Right forelimb (tissue), 1 donor: ENCODE measurements at regions not wholly inside any gene's neighbourhood (a gene's known extent, or its start where the extent isn't known, plus 50 kb on each side); places are given as distances from the start of the nearest gene placed in this dataset.
"Not testable (repeated sequence)": the region's sequence is repeated elsewhere in the genome, so short reads cannot be mapped to it uniquely, and the experiment has no call there.

Experiments
- DNase-seq: peaks from one replicate; pipeline ENCODE4 v3.0.0-alpha.2; 2018

DNA sequence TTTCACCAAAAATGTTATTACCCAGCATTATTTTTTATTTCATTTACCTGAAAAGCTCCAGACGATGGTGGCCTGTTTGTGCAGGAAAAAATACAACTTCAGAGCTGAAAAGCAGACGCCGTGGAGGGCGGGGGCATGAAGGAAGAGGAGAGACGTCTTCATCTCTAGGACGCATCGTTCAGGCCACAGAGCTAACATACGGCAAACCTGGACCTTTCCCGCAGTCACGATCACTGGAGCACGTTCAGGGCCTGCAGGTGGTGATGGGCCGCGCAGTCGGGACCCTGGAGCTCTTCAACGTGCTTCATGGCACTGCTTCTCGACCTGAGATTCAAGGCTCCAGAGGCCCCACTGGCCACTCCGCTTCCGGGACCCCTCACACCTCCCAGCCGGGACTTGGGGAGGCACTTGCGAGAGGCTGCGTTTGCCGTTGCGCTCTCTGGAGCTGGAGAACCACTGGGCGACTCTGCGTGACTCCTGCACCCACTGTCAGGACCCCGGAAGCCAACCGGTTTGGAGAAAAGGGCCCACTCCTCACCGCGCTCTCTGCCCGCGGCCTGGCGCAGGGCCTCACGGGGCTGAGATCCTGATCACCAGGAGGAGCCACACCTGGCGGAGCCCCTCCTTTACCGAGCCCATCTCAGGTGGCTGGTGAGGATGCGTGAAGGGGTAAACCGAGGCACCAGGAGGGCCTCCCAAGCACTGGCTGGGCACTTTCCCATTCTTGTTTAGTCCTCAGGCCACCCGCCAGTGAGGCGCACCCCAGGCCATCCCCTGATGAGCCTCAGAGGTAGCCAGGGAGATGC, 164.4 kb upstream of the AFDN start:
- no peak for DNase-seq

DNA sequence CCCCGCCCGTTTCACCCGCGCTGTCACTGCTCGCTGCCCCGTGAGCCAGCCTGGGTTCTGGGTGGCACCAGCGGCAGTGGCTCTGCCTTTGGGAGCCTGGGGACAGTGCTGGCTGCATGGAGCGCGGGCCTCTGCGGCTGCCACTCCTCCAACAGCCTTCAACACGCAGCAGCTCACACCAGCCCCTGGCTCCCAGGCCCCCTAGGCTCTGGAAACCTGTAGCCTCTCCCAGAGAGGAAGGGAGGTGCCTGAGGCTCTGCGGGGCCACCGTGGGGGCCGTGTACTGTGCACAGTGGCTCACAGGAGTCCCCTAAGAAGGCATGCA, 163.9 kb upstream of the AFDN start:
- DNase-seq, result no peak

DNA sequence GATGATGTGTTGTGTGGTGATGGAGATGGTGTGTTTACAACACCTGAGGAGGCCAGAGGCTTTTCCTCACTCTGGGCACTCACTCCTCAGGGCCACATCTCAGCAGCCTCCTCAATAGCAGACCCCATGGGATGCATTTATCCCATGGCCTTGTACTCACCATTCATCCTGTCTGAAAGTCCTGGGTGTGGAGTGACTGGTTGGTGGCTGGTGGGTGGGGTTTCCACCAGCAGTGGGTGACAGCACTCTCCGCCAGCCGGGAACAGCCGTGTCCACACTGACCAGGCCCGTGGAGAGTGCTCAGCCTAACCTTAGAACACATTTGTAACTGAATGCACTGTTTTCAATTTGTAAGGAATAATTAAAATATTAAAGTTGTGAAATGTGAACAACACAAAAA, 163.4 kb upstream of the AFDN start:
- DNase-seq, result no peak

DNA sequence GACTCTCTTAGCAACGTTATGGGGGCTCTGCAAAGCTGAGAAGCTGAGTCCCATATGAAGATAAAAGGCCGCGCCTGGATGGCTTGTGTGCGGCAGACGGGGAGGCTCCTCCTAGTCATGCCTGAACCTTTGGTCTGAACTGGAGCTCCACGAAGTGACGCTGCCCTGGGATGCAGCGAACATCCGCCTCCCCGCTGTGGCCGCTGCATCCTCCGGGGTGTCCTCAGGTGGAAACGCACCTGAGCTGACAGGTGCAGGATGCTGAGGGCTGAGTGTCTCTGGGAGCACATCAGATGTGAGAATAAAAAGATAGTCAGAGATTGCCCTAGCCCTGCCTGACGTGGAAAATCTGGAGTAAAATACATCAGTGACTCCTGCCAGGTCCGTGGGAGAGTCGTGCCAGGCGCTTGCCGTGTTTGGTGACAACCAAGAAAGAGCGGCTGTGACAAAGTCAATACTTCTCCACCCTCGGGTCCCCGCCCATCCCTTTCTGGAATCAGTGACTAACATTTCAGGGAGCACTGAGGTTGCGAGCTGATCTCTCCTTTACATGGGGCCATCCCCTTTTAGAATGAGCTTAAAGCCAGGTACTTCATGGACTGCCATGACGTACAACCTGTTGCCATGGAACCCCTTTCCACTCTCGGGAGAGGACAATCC, 162.8 kb upstream of the AFDN start:
- no peak for DNase-seq

DNA sequence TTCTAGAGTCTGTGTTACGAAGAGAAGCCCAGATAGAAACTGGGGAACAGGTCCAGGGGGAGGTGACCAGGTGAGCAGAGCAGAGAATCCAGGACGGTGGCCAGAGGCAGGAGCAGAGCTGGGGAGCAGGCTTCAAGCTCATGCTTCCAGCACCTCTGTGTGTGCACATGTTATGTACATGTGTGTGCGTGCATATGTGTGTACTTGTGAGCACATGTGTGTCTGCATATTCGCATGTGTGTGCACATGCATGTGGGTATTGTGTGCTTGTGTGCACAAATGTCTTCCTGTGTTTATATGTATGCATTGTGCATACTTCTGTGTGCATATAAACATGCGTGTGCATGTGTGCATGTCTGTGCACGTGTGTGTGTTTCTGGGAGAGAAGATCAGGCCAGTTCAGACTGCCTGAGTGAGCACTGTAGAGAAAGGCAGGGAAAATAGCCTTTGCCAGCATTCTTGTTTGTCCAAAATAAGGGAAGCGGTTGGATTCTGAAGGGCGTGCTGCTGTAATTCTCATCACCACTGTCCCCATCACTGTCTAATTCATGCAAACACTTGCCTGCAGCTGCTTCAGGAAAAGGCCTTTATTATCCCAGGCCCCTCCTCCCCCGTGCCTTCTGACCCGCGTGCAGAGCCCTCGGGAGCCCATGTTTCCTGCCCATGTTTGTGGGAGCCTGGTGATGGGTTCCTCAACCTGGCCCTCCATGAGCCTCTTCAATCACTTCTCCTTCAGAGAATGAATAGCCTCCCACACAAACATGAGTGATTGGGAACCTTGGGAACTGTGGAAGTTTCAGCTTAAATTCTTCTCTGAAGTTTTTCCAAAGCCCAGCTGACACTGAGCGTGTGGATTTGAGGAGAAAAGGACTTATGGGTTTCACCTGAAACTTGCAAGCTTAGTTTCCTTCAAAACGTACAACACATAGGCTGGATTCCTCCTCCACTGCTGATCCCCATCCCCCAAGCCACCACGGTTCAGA, 161.7 kb upstream of the AFDN start:
- DNase-seq, result no peak

DNA sequence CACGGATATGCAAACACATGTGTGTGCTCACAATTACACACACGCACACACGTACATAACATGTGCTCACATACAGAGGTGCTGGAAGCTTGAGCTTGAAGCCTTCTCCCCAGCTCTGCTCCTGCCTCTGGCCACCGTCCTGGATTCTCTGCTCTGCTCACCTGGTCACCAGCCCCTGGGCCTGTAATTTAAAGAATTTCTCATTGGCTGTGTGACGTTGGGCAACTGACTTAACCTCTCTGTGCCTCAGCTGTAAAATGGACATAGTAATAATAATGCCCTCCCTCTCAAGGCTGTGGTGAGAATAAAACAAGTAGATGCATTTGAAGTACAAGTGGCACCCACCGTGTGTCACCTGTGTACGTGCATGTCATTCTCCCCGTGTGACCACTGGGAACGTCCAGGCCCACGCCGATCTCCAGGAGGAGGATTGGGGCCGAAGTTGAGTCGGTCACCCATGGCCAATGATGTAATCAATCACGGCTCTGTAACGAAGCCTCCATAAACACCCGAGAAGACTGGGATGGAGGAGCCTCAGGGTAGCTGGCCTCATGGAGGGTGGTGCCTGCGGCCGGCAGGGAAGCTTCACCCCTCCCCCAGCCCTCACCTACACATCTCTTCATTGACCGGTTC, 160.9 kb upstream of the AFDN start:
- no peak for DNase-seq

DNA sequence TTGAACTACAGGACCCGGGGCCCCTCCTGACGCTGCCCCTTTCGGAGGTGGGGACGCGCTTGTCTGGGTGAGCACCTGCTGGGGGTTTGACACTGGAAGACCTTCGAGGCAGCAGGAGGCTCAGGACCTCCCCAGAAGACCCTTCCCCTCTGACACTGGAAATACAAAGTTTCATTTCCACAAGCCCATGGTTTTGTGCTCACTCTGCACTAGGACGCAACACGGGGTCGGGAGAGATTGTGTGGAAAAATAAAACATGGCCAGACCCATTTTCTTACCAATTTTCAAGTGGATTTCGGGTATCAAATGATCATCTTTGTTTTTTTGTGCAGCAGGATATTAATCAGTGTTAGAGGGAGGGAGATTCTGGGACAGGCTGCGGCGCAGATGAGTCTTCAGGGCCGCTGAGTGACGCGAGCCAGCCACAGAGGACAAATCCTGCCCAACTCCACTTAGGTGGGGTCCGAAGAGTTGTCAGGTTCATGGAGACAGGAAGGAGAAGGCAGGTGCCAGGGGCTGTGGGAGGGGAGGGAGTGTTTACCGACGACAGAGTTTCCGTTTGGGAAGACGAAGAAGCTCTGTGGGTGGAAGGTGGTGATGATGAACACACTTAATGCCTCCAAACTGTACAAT, 160.0 kb upstream of the AFDN start:
- DNase-seq, result no peak

DNA sequence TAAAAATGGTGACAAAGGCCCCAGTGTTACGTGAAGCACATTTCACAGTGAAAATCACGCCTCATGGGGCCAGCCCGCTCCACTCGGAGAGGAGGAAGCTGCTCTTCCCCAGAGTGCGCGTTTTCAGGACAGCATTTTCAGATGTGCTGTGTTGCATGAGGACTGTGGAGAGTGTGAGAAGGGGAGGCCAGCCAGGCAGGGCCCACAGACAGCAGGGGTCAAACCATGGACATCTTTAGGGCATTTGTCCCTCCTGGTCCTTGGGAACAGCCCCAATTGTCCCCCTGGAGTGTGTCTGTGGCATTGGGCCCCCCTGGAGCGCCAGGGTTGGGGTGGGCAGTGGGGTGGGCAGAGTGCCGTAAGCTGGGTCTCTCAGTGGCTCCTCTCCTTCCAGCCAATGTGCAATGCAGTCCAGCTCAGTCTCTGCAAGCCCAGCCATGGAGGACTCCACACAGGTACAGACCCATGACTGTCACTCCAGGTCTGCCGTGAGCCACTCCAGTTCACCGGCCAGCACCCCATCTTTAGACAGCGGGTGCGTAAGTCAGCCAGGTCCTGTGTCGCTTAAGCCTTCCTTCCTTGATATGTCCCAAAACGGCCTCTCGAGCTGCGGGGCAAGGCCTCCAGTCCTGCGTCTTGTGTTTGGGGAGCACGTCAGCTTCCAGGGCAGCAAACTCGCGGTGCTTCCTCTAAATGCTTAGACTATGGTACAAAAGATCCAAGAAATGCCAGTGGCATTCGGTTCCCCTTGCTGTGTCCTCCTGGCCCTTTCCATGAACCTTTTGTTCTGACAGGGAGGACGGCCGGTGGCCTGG, 159.3 kb upstream of the AFDN start:
- DNase-seq, result no peak

DNA sequence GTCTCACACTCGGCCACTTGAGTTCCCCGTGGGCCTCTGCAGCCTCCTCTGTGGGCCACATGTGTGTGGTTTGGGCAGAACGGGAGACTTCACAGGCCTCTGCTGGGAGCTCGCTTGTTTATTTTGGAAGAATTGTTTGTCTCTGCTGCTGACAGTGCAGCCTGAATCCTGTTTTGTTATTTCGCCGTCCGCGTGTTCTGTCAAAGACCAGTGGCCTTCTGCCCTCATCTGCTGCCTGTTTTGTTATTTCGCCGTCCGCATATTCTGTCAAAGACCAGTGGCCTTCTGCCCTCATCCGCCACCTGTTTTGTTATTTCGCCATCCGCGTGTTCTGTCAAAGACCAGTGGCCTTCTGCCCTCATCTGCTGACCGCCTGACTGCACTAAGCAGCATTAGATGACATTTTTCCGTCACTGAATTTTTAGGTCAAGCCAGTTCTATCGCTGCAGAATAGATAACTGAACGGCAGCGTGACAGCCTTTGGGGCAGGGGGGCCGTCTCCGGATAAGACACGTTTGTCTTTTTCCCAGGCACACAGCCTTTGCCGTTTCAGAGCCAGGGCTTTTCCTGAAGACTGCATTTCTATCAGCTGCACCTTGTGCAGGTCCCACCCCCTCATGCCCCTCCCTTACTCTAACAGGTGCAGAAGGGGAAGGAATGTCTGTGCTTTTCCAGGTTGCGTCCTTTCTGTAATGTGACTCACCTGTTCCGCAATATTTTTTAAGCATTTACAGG, 158.5 kb upstream of the AFDN start:
- DNase-seq, result no peak

DNA sequence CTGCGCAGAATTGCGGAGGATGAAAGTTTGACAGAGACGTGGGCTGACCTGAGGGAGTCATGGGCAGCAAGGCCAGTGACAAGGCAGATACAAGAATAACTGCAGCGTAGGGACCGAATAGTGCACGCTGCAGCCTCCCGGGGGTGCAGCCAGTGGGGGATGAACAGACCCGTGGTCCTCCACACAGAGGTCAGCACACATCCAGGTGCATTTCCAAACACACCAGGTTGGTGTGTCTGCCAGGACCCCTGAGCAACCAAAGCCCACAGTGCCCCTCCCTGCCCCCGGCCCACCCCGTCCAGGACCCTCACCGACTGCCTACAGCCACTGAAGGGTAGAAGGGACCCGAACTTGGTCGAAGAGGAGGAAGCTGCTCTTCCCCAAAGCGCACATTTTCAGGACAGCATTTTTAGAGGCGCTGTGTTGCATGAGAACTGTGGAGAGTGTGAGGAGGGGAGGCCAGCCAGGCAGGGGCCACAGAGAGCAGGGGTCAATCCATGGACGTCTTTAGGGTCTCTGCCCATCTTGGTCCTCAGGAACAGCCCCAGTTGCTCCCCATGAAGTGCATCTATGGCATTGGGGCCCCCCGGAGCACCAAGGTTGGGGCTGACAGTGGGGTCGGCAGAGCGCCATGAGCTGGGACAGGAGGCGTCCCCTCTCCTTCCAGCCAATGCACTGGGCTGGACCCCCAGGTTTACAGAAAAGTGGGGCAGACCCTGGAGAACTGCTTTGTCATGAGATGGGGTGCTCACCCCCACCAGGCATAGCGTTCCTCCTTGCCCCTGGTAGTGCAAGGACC, 157.8 kb upstream of the AFDN start:
- DNase-seq, result no peak

DNA sequence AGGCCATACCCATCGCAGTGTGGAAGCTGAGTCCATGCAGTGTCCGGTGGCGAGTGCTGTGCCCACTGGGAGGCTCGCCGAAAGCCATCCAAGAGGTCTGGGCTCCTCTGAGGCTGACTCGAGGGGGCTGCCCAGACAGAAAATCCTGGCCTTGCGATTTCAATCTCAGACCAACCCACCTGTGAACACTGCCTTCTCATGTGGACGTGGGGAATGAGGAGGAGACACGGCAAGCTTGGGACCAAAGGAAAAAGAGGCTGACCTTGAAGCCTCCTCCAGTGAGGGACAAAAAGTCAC, 157.2 kb upstream of the AFDN start:
- no peak for DNase-seq

DNA sequence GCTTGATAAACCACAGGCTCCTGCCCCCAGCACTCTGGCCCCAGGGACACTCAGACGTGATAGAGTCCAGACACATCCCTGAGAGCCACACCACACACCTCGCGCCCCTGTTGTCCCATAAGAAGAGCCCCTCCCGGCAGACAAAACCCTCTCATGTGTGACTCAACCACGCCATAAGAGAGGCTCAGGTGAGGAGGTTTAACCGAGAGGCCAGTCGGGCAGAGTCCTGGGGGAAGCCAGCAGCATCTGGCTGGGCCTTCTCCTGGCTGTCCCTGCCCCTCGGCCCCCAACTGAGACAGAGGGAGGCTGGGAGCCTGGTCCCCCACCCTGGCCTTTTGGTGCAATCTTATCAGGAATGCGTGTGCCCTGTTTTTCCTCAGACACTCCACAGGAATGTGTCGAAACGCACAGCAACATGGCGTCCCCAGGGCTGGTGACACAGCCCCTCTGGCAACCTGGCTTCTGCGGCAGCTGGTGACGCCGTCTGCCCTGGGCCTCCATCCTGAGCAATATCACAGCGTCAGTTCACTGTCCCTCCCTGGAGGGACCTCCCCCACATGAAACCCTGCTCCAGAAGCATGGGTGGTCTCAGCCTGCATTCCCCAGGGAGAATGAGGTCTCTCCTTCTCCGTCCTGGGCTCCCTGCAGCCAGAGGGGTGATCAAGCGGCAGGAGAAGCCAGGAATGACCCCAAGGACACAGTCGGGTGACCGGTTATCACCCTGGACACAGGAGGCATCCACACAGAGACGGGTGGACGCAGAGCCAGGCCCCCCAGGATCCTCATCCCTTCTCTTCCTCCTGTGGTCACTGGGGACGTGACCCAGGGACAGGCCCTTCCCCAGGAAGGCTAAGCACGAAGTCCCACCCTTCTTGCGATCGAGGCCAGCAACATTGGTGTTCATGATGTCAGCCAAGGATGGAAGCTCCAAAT, 156.6 kb upstream of the AFDN start:
- DNase-seq, result no peak

DNA sequence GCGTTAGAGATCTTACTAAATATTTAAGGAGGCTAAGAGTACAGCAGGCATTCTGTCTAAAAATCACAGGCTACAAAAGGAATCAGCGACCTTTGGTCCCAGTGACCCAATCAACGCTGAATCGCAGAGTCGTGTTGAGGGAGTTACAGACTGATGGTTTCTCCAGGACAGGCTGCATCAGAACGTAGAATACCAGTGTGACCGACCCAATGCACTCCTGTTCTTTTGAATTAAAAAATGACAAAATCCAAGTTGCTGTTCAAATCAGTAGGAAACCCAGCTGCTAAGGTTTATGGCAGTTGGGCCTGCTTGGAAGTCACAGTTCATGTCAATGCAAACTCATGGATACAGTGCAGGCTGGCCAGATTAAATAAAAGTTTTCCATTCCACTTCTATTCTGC, 155.8 kb upstream of the AFDN start:
- DNase-seq, result no peak

DNA sequence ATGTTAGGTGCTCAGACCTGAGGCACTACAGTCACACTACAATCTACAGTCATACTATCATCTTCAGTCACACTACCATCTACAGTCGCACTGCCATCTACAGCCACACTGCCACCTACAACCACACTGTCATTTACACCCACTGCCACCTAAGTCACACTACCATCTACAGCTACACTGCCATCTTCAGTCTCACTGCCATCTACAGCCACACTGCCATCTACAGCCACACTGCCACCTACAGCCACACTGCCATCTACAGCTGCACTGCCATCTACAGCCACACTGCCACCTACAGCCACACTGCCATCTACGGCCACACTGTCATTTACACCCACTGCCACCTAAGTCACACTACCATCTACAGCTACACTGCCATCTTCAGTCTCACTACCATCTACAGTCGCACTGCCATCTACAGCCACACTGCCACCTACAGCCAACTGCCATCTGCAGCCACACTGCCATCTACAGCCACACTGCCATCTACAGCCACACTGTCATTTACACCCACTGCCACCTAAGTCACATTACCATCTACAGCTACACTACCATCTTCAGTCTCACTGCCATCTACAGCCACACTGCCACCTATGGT, 155.2 kb upstream of the AFDN start:
- DNase-seq, result not testable (repeated sequence)

DNA sequence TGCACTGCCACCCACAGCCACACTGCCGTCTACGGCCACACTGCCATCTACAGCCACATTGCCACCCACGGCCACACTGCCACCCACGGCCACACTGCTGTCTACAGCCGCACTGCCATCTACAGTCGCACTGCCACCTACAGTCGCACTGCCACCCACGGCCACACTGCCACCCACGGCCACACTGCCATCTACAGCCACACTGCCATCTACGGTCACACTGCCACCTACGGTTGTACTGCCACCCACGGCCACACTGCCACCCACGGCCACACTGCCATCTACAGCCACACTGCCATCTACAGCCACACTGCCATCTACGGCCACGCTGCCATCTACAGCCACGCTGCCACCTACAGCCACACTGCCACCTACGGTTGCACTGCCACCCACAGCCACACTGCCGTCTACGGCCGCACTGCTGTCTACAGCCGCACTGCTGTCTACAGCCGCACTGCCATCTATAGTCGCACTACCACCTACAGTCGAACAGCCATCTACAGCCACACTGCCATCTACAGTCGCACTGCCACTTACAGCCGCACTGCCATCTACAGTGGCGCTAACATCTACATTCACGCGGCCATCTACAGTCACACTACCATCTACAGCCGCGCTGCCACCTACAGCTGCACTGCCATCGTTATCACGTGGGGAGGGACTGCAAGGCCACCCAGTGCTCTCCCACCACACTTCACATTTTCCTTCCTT, 154.6 kb upstream of the AFDN start:
- DNase-seq, result no peak

DNA sequence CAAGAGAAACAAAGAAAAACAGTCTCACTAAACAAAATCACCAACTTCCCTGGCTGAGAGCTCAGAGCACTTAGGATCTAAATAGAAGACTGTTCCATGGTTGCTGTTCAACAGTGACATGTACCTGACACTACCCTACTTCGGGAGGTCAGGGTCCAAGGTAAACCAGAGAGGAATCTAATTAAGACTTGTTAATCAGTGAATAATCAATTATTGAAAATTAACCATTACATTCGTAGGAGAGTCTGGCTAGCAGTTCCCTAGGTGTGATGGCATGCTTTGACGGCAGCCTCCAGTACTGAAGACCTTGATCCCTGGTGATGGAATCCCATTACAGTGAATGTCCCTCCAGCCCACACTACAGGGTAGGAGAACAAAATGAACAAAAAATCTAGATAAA, 154.0 kb upstream of the AFDN start:
- DNase-seq, result no peak

DNA sequence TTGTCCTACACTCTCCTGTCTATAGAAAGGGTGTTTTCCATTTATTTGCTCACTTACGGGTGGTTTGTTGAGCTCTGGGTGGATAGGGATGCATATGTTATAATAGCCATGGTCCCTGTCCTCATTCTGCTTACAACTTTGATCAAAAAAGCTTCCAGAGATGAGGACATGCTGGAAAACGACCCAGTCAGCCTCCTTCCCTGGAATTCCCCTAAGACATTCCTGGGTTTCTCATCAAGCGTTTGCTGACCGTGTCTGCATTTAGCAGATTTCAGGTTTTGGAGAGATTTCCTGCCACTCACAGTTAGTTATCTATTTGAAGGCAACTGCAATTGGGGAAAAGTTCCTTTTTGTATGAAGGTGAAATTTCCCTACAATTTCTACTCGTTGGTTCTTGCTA, 152.8 kb upstream of the AFDN start:
- no peak for DNase-seq

DNA sequence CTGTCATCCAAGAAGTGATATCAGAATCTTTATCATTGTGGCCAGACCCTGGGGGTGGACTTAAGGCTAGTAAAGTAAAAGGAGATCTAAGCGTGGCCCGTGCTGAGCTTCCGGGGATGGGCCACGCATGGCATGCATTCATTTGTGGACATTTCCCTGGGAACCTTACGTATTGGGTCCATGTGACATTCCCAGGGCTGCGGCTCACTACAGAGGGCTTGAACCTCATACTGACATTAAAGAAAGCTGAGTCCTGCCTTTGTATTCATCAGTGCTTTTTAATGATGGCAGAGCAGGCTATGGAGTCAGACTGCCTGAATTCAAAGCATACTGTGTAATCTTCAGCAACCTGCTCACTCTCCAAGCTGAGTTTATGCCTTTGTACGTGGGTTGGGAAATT, 152.2 kb upstream of the AFDN start:
- DNase-seq, result no peak
